GM18868 (cell line): ENCODE measurements at regions not wholly inside any gene's neighbourhood (a gene's known extent, or its start where the extent isn't known, plus 50 kb on each side); places are given as distances from the start of the nearest gene placed in this dataset.
"Not testable (repeated sequence)": the region's sequence is repeated elsewhere in the genome, so short reads cannot be mapped to it uniquely, and the experiment has no call there.

Experiments used
- ATAC-seq: cut with Tn5 transposase; IDR thresholded peaks from one replicate; pipeline ENCODE4 v1.9.1; 2021; ENCODE audit warnings: mild to moderate bottlenecking, moderate library complexity; ENCODE audit not compliant: unreplicated experiment

- ATAC-seq: no peak
These were observed 94.1 kb downstream of the SLC25A47 start for GRCh38 chr14:100416921-100417860.

GRCh38 chr14:100419856-100420255 is 96.7 kb downstream of the SLC25A47 start:
- ATAC-seq: no peak

GRCh38 chr14:100421756-100422470 is 98.8 kb downstream of the SLC25A47 start:
- no peak for ATAC-seq

- ATAC-seq: no peak
These were observed 99.6 kb downstream of the SLC25A47 start for GRCh38 chr14:100422556-100423316.

GRCh38 chr14:100423317-100424010 is 100.3 kb downstream of the SLC25A47 start:
- no peak for ATAC-seq

- ATAC-seq: no peak
These were observed 101.6 kb downstream of the SLC25A47 start for GRCh38 chr14:100424504-100425428.

- no peak for ATAC-seq
These were observed 102.3 kb downstream of the SLC25A47 start for GRCh38 chr14:100425429-100425827.

GRCh38 chr14:100426314-100426713 is 103.2 kb downstream of the SLC25A47 start:
- ATAC-seq: no peak

GRCh38 chr14:100427166-100427565 is 104.0 kb downstream of the SLC25A47 start:
- ATAC-seq: no peak

GRCh38 chr14:100428727-100429126 is 105.6 kb downstream of the SLC25A47 start:
- no peak for ATAC-seq

- ATAC-seq: no peak
These were observed 106.4 kb downstream of the SLC25A47 start for GRCh38 chr14:100429537-100429936.

GRCh38 chr14:100430571-100430970 is 107.4 kb downstream of the SLC25A47 start:
- no peak for ATAC-seq

GRCh38 chr14:100431461-100431860 is 108.3 kb downstream of the SLC25A47 start:
- not testable (repeated sequence) for ATAC-seq

GRCh38 chr14:100432652-100433427 is 109.7 kb downstream of the SLC25A47 start:
- no peak for ATAC-seq

GRCh38 chr14:100433428-100433814 is 110.3 kb downstream of the SLC25A47 start:
- no peak for ATAC-seq

GRCh38 chr14:100434033-100434601 is 111.0 kb downstream of the SLC25A47 start:
- no peak for ATAC-seq

- no peak for ATAC-seq
These were observed 111.8 kb downstream of the SLC25A47 start for GRCh38 chr14:100434911-100435438.

GRCh38 chr14:100435459-100435858 is 112.3 kb downstream of the SLC25A47 start:
- no peak for ATAC-seq
